ENCODE measurements at regions not wholly inside any gene's neighbourhood (a gene's known extent, or its start where the extent isn't known, plus 50 kb on each side); places are given as distances from the start of the nearest gene placed in this dataset.

- TF ChIP-seq CTCF (IDR thresholded peaks at IDR 0.05), result no peak
These were observed 252.2 kb downstream of the ENGASE start for GRCh38 chr17:79326814-79327213.

GRCh38 chr17:79325709-79326430, 251.2 kb downstream of the ENGASE start:
- no peak for TF ChIP-seq CTCF (IDR thresholded peaks at IDR 0.05)

GRCh38 chr17:79324194-79324593, 249.6 kb downstream of the ENGASE start:
- no peak for TF ChIP-seq CTCF (IDR thresholded peaks at IDR 0.05)

GRCh38 chr17:79323566-79323965, 248.9 kb downstream of the ENGASE start:
- no peak for TF ChIP-seq CTCF (IDR thresholded peaks at IDR 0.05)

GRCh38 chr17:79322211-79323123, 247.8 kb downstream of the ENGASE start:
- TF ChIP-seq CTCF (IDR thresholded peaks at IDR 0.05), result no peak

- TF ChIP-seq CTCF (IDR thresholded peaks at IDR 0.05), result no peak
These were observed 245.7 kb downstream of the ENGASE start for GRCh38 chr17:79320331-79320730.

GRCh38 chr17:79317916-79318315, 243.3 kb downstream of the ENGASE start:
- TF ChIP-seq CTCF (IDR thresholded peaks at IDR 0.05), result no peak

All from LNCAP (cell line).